NCI-H2227 treated with DMSO at 0.1 percent for 48 hours (cell line): ENCODE measurements at regions not wholly inside any gene's neighbourhood (a gene's known extent, or its start where the extent isn't known, plus 50 kb on each side); places are given as distances from the start of the nearest gene placed in this dataset.
"Not testable (repeated sequence)": the region's sequence is repeated elsewhere in the genome, so short reads cannot be mapped to it uniquely, and the experiment has no call there.

Source experiments
- DNase-seq: peaks from one replicate; lab custom pipeline; 2025; lab: John Stamatoyannopoulos, UW

- DNase-seq, result no peak
Observed at GRCh38 chr21:33993286-33994231, 78.0 kb upstream of the ATP5PO start.

GRCh38 chr21:33992412-33992811, 76.8 kb upstream of the ATP5PO start:
- DNase-seq, result not testable (repeated sequence)

DNA sequence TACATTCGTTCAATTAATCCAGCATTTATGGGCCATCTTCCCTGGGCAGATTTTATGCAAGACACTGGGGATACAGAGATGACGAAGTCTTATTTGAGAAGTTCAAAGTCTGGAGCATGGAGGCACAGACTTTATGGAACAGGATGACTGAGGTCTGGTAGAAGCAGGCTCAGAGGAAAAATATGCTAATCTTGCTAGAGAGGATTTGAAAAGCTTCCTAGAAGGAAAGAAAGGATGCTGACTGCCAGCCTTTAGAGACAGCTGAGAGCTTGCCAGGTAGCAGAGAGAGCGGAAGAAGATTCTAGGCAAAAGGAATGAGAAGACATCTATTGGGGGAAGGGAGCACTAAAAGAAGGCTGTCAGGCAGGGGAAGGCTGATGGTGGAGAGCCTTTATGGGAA, 75.5 kb upstream of the ATP5PO start:
- no peak for DNase-seq

DNA sequence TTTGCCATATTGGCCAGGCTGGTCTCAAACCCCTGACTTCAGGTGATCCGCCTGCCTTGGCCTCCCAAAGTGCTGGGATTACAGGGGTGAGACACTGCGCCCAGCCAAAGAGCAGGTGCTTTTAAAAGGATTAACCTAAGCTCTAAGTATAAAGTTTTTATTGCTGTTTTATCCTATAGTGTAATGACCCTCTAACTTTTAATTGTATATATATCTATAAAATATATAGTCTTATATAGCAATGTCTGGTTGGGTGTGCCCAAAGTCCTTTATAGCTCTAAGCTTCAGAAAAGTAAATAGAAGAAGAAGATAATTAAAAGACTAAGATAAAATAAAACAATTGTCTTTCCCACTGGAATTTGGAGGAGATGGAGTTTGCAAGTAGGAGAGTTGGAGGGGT, 73.8 kb upstream of the ATP5PO start:
- DNase-seq, result no peak

GRCh38 chr21:33988237-33989017, 72.8 kb upstream of the ATP5PO start:
- DNase-seq, result no peak

- DNase-seq, result no peak
Observed at GRCh38 chr21:33987461-33987860, 71.9 kb upstream of the ATP5PO start.

- no peak for DNase-seq
Observed at GRCh38 chr21:33985117-33986050, 69.8 kb upstream of the ATP5PO start.

DNA sequence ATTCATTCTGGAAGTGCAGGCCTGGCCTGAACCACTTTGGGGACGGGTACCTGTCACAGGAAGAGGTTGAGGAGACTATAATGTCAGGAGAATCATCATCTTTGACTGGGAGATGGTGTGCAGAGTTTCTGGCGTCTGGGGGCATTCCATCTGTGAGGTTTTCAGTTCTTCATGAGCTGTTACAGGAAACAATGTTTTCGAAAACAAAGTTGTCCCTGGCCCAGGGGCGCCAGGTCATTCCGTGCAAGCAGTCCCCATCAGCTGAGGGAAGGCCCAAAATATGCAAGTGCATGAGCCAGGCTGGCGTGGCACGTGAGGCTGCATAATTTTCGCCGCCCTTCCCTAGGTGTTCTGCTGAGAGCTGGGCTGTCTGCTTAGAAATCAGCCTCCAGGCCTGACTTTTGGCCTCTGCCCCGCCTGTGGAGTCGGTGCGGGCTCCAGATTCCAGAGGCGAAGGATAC, 68.4 kb upstream of the ATP5PO start:
- no peak for DNase-seq

DNA sequence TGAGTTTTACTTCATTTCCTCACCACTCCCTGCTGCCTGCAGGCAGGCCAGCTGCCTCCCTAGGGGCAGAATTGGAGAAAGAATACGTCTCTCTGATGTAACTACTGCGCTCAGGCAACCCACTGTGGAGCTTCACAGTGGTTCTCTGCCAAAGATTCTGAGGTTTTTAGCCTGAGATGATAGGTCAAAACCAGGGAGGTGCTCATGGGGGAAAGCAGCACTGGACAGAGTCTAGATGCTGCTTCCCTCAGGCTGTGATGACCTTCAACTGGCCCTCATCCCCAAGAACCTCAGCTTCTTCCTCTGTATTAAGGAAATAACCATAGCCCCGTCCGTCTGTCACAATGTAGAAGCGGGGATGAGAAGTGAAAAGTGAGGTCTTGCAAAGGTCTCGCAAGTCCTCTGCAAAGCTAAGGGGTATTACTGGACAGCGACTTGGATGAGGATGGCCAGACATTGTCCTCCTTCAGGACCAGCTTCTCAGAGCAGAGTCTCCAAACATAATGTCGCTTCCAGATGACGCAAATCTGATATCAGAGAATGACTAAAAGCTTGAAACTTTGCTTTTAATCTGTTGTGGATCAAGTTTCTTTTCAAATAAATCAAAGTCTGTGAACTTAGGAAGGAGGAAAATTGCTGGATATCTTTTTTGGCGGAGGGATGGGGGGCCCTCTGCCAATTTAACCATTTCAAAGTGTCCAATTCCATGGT, 65.9 kb upstream of the ATP5PO start:
- no peak for DNase-seq

DNA sequence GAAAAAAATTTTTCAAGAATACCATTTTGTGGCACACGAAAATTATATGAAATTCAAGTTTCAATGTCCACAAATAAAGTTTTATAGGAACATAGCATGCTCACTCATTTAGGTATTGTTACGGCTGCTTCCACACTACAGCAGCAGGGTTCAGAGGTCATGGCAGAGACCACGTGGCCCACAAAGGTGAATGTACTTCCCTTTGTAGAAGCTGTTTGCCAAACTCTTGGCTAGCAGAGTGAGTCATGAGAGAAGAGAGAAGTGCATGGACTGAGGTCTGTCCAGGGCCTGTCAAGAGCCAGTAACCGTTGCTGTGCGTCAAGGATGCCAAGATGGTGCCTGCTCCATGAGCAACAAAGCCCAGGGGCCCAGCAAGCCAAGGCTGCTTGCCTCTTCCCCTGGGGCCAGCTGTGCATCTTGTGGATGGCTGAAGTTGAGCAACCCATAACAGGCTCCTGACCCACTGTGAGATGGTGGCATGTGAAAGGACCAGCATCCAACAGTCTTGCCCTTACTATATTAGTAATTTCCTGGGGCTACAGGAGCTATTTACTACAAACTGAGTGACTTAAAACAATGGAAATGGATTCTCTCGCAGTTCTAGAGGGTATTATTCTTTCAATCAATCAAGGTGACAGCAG, 64.8 kb upstream of the ATP5PO start:
- DNase-seq, result no peak

GRCh38 chr21:33978585-33978984, 63.0 kb upstream of the ATP5PO start:
- no peak for DNase-seq

GRCh38 chr21:33977721-33978369, 62.2 kb upstream of the ATP5PO start:
- no peak for DNase-seq

- DNase-seq, result no peak
Observed at GRCh38 chr21:33977017-33977720, 61.6 kb upstream of the ATP5PO start.

DNA sequence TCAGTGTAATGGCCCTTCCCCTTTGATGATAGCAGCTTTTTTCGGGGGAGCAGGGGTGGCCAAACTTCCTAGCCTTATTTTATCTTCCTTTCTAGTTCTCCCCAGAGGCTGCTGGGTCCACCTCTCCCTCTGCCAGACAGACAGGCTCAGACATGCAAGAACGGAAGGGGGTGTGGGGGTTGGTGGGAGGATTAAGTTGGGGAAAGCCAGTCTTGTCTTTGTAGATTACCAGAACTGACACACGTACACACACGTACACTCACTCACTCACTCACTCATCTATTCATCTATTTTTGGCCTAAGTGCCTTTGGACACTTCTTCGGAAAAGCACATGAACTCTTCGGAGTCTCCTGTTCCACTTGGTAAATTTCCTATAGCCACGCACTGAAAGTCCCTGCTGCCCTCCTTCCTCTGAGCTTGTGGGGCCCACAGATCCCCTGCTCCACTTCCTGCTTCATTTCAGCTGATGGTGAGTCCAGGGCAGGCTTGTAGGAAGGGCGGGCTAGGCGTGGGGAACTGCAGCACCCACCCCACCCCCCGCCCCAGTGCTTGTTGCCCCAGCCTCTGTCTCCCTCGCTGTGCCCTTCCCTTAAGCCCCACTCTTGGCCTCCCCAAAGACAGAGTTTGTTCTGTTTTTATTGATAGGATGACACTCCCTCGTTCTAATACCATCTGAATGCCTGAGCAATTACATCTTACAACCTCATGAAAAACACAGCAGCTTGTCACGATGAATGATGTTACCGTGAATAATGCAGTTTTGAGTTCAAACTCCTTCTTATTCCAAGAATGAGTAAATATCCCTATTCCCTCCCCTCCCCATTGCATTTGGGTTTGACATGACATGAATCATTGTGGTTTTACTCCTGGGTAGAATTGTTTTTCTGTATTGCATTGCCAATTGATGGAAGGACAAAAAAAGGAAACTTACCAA, 60.7 kb upstream of the ATP5PO start:
- DNase-seq, result no peak

- DNase-seq, result no peak
Observed at GRCh38 chr21:33975548-33976081, 60.0 kb upstream of the ATP5PO start.

DNA sequence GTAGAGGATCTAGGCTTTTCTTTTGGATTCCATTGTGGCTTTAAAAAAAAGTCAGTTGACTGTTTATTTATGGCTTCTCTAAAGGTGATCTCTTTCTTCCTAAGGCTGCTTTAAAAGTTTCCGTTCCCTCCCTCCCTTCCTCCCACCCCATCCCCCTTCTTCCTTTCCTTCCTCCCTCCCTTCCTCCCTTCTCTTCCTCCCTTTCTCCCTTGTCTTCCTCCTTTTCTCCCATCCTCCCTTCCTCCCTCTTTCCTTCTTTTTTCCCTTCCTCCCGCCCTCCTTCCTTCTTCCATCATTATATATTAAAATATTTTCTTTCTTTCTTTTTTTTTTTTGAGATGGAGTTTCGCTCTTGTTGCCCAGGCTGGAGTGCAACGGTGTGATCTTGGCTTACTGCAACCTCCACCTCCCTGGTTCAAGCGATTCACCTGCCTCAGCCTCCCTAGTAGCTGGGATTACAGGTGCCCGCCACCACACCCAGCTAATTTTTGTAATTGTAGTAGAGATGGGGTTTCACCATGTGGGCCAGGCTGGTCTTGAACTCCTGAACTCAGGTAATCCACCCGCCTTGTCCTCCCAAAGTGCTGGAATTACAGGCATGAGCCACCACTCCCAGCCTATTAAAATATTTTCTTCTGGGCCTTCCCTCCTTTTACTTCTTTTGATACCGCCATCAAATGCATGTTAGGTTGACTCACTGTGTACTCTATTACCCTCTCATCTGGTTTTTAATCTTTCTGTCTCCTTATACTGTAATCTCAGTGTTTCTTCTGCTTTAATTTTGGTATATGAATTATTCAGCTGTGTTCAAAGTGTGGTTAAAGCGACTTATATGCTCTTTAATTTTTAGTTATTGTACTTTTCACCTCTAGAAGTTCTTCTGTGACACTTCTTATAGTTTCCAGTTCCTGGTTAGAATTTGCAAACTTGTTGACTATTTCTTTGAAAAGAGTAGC, 59.2 kb upstream of the ATP5PO start:
- no peak for DNase-seq

DNA sequence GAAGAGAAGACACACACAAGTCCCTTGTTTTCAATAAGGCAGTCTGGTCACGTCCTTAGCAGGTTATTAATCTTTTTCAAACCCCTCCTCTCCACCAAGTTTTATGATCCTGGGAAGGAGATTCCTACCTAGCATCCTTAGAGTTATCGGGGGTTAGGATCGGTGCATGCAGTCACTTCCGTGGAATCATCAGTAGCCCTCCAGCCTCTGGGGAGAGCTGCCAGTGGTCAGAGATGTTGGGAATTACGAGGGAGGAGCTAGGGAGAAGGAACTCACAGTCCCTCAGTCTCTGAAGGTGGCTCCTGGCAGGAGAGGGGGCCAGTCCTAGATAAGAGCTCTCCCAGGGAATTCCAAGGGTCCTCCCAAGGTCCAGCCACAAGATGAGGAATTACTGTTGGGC, 57.7 kb upstream of the ATP5PO start:
- no peak for DNase-seq
